Effector memory CD4-positive, alpha-beta T cell (primary cell): ENCODE measurements at regions not wholly inside any gene's neighbourhood (a gene's known extent, or its start where the extent isn't known, plus 50 kb on each side); places are given as distances from the start of the nearest gene placed in this dataset.

Experiments used
- DNase-seq, 3 donors: peaks; one replicate each; pipeline ENCODE4 v3.0.0-alpha.2; 2020
- H3K27ac ChIP-seq: 2 replicates; pipeline ENCODE4 v1.7.0; 2013; ENCODE audit warnings: mild to moderate bottlenecking, low read length, moderate library complexity; ENCODE audit not compliant: insufficient read depth, poor library complexity, severe bottlenecking
- H3K27me3 ChIP-seq: replicated peaks from 2 replicates; pipeline ENCODE4 v1.7.0; 2013; ENCODE audit warnings: mild to moderate bottlenecking, low read length; ENCODE audit not compliant: insufficient read depth, control insufficient read depth, poor library complexity, severe bottlenecking
- H3K36me3 ChIP-seq: 2 replicates; pipeline ENCODE4 v1.7.0; 2013; ENCODE audit warnings: mild to moderate bottlenecking, low read length, moderate library complexity; ENCODE audit not compliant: control insufficient read depth, insufficient read depth
- H3K4me1 ChIP-seq: 2 replicates; pipeline ENCODE4 v1.7.0; 2013; ENCODE audit warnings: low read length, mild to moderate bottlenecking; ENCODE audit not compliant: control insufficient read depth, insufficient read depth, poor library complexity, severe bottlenecking
- H3K4me3 ChIP-seq: 2 replicates; pipeline ENCODE4 v1.7.0; 2013; ENCODE audit warnings: low read length, low read depth, mild to moderate bottlenecking; ENCODE audit not compliant: insufficient read depth, poor library complexity, severe bottlenecking
- H3K9me3 ChIP-seq: 2 replicates; pipeline ENCODE4 v1.7.0; 2013; ENCODE audit warnings: mild to moderate bottlenecking, low read length, moderate library complexity; ENCODE audit not compliant: control insufficient read depth

DNA sequence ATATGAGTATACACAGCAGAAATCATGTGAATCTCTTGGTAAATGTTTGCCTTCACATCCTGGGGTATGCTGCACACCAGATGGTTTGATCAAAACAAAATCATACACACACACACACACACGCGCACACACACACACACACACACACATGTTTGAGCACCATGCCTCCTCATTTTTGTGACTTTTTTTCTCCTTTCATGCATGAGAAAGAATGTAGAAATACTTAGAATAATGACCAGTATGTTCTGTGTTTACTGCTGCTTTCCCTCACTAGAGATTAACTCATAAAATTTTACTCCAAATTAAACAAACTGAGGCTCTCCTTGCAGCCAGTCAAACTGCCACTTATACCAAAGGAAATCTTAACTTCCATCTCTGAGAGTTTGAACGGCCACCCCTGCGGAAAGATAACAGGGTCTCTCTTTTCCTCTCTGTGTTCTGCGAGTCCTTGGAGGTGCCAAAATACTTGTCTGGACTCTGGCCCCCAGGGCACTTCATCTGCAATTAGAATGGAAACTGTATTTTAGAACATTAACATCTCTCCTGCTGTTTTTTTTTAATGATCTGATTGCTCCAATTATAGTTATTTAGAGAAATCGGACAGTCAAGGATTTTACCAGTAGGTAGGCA lies 320.8 kb upstream of the NFE2L3 start:
- Histone ChIP-seq H3K27me3 (no peaks in the 10 kb centered on the region), H3K9me3 (no peaks in the 10 kb centered on the region), H3K36me3 (no peaks in the 10 kb centered on the region), H3K4me3 (no peak overlapping the region), H3K4me1 (no peaks in the 10 kb centered on the region), H3K27ac (no peak overlapping the region)
- DNase-seq: no peak

DNA sequence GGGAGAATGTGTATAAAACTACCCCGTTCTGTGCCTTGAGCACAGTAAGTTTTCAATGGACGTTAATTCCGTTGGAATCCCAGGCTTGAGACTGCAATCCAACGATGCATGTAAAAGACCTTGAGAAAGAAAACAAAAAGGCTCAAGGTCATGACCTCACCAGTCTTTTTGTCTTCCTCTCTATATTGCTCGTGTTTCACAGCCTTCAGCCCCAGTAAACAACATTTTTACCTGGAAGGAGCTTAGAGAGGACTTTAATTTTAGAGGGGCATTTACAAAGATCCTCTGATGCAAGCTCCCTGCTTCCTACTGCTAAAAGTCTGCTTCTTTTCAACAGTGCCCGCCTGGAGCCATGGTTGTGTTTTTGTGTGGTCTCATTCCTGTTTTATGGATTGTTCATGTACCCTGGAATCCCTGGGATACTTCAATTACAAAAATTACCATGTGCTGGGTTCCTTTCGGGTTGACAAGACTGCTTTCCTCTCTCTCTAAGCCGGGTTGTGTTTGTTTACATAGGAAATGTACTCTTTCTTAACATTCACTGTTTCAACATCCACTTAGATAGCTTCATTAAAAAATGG lies 320.1 kb upstream of the NFE2L3 start:
- no peak overlapping the region for H3K4me3 ChIP-seq
- no peaks in the 10 kb centered on the region for H3K36me3 ChIP-seq
- H3K27ac ChIP-seq: no peak overlapping the region

GRCh38 chr7:25832456-25832855 lies 319.5 kb upstream of the NFE2L3 start:
- no peaks in the 10 kb centered on the region for H3K36me3 ChIP-seq
- no peak for DNase-seq
- H3K4me1 ChIP-seq: no peaks in the 10 kb centered on the region
- no peak overlapping the region for H3K27ac ChIP-seq
- no peaks in the 10 kb centered on the region for H3K27me3 ChIP-seq
- no peak overlapping the region for H3K4me3 ChIP-seq
- no peaks in the 10 kb centered on the region for H3K9me3 ChIP-seq

More for the DNA sequence above, 320.1 kb upstream of the NFE2L3 start:
- H3K9me3 ChIP-seq: no peaks in the 10 kb centered on the region
- no peaks in the 10 kb centered on the region for H3K27me3 ChIP-seq
- DNase-seq: no peak
- H3K4me1 ChIP-seq: no peaks in the 10 kb centered on the region

DNA sequence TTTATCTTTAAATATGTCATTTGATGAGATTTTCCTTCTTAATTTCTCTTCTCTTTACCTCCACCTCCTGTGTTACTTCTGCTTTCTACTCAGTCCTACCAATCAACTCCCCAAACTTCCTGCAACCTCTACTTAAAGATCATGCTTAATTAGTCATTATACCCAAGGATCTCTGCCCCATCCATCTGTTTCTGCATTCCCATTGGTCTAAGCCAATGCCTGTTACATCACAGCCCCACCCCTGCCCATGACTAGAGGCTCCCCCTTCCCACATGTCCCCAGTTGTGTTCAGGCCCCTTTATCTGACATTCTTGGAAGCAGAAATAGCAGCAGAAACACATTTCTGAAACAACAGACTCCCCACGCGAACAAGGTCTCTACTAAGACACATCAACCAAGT lies 319.1 kb upstream of the NFE2L3 start:
- H3K9me3 ChIP-seq: no peaks in the 10 kb centered on the region
- H3K36me3 ChIP-seq: no peaks in the 10 kb centered on the region
- no peak overlapping the region for H3K27ac ChIP-seq
- no peak overlapping the region for H3K4me3 ChIP-seq
- no peak for DNase-seq
- H3K27me3 ChIP-seq: no peaks in the 10 kb centered on the region
- no peaks in the 10 kb centered on the region for H3K4me1 ChIP-seq

GRCh38 chr7:25834050-25834449 lies 317.9 kb upstream of the NFE2L3 start:
- no peak overlapping the region for H3K4me3 ChIP-seq
- no peaks in the 10 kb centered on the region for H3K27me3 ChIP-seq
- no peaks in the 10 kb centered on the region for H3K4me1 ChIP-seq
- no peak for DNase-seq
- H3K9me3 ChIP-seq: no peaks in the 10 kb centered on the region
- no peak overlapping the region for H3K27ac ChIP-seq
- no peaks in the 10 kb centered on the region for H3K36me3 ChIP-seq

DNA sequence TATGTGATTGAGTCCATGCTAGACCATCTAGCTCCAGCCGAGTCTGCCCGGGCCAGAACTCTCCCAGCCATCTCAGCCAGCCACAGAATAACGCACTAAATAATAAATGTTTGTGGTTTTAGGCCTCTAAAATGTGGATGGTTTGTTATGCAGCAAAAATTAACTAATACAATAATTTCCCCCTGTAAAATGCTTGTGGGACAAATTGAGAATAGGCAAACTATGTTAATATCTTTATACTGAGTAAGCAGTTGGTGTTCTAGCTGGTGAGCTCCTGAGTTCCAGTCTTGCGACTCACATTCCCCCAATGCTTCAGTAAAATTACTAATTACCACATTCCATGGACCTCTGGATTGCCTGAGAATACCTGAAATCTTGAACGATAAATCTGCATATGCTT lies 316.8 kb upstream of the NFE2L3 start:
- no peaks in the 10 kb centered on the region for H3K36me3 ChIP-seq
- H3K27ac ChIP-seq: no peak overlapping the region
- H3K4me3 ChIP-seq: no peak overlapping the region
- no peaks in the 10 kb centered on the region for H3K27me3 ChIP-seq
- DNase-seq: no peak
- no peaks in the 10 kb centered on the region for H3K9me3 ChIP-seq
- no peaks in the 10 kb centered on the region for H3K4me1 ChIP-seq

DNA sequence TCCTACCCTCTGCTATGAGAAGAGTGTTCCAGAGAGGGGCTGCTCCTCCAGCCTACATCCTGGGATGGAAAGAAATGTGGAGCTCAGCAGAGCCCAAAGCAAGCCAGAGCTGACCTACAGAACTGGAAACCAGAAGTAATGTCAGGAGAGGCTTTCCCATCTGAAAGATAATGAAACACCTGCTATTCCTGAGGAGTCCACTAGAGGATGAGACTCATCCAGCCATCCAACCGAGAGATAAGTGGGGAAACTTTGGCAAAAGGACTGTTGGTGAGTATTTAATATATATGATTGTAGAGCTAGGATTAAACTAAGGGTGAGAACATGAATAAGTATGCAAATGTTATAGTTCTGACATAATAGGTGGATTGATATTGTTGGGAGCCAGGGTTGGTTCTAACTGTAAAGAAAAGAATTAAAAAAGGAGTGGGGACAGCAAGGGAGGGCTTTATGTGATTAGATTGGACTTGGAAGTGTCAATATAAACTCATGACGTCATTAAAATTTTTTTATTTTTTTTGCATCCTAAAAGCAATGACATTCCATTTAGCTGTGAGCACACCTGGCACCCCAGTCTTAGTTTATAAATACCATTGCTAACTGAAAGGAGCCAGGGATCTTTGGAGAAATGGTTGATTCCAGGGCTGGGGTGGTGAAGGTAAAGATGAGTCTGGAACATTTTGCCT lies 312.8 kb upstream of the NFE2L3 start:
- no peaks in the 10 kb centered on the region for H3K4me1 ChIP-seq

GRCh38 chr7:25840209-25840792 lies 311.7 kb upstream of the NFE2L3 start:
- Histone ChIP-seq H3K27ac (no peak overlapping the region), H3K36me3 (no peaks in the 10 kb centered on the region), H3K4me3 (no peak overlapping the region), H3K27me3 (peaks cover 3% of the 10 kb centered on the region), H3K4me1 (no peaks in the 10 kb centered on the region), H3K9me3 (no peaks in the 10 kb centered on the region)
- DNase-seq: no peak

More for the DNA sequence above, 312.8 kb upstream of the NFE2L3 start:
- Histone ChIP-seq H3K4me3 (no peak overlapping the region), H3K36me3 (no peaks in the 10 kb centered on the region), H3K9me3 (no peaks in the 10 kb centered on the region), H3K27me3 (peaks cover 3% of the 10 kb centered on the region), H3K27ac (no peak overlapping the region)
- no peak for DNase-seq

DNA sequence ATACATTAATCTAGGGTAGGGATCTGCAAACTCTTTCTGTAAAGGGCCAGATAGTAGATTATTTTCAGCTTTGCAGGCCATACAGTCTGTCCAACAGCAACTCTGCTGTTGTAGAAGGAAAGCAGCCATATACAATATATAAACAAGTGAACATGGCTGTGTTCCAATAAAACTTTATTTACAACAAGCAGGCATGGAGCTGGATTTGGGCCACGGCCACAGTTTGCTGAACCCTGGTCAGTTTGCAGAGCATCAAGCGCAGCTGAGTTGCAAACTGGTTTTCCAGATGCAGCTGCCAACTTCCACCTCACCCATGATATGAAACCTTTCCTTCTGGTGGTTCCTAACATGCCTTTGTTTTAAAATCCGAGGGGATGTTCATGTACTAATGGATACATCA lies 310.4 kb upstream of the NFE2L3 start:
- DNase-seq: no peak
- Histone ChIP-seq H3K4me3 (no peak overlapping the region), H3K27ac (no peak overlapping the region), H3K36me3 (no peaks in the 10 kb centered on the region), H3K4me1 (no peaks in the 10 kb centered on the region), H3K27me3 (peaks cover 3% of the 10 kb centered on the region), H3K9me3 (no peaks in the 10 kb centered on the region)

GRCh38 chr7:25842201-25842733 lies 309.7 kb upstream of the NFE2L3 start:
- H3K27me3 ChIP-seq: peaks cover 3% of the 10 kb centered on the region
- no peak overlapping the region for H3K27ac ChIP-seq

More at GRCh38 chr7:25842201-25842733, 309.7 kb upstream of the NFE2L3 start:
- no peak for DNase-seq
- Histone ChIP-seq H3K36me3 (no peaks in the 10 kb centered on the region), H3K4me3 (no peak overlapping the region), H3K4me1 (no peaks in the 10 kb centered on the region), H3K9me3 (no peaks in the 10 kb centered on the region)
